Lower leg skin (tissue), 3 donors: ENCODE measurements at regions not wholly inside any gene's neighbourhood (a gene's known extent, or its start where the extent isn't known, plus 50 kb on each side); places are given as distances from the start of the nearest gene placed in this dataset.

Experiments used
- CTCF ChIP-seq, 3 donors: fragments of 450-650 bp; IDR thresholded peaks; one replicate each; pipeline ENCODE4 v1.5.1; 2016; ENCODE audit warnings: antibody characterized with exemption in 3 of 3, mild to moderate bottlenecking in 3 of 3, moderate library complexity in 2 of 3
- POLR2A ChIP-seq, 2 donors: fragments of 450-650 bp; IDR thresholded peaks; one replicate each; pipeline ENCODE4 v1.6.1; 2016 to 2017; ENCODE audit warnings: antibody characterized with exemption in 2 of 2, mild to moderate bottlenecking in 1 of 2, moderate library complexity in 1 of 2

DNA sequence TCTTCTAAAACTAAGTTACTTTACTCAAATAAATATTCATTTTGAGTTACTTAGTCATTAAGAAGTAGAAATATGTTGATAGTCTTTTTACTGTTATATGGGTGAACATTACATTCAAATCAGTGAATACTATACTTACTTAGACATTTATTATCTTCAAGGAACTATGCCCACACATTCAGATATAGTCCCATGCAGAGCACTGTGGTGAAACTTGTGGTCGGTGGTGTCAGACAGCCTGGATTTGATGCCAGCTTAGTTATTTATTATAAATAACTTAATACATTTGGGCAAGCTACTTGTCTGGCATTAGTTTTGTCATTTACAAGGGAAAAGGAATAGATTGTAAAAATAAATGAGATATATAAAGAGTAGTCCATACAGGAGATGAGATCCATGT, 149.5 kb downstream of the RAP2B start:
- TF ChIP-seq CTCF (IDR thresholded peaks at IDR 0.05): no peak
- no peak for TF ChIP-seq POLR2A (IDR thresholded peaks at IDR 0.05)
